ENCODE measurements at regions not wholly inside any gene's neighbourhood (a gene's known extent, or its start where the extent isn't known, plus 50 kb on each side); places are given as distances from the start of the nearest gene placed in this dataset.

DNA sequence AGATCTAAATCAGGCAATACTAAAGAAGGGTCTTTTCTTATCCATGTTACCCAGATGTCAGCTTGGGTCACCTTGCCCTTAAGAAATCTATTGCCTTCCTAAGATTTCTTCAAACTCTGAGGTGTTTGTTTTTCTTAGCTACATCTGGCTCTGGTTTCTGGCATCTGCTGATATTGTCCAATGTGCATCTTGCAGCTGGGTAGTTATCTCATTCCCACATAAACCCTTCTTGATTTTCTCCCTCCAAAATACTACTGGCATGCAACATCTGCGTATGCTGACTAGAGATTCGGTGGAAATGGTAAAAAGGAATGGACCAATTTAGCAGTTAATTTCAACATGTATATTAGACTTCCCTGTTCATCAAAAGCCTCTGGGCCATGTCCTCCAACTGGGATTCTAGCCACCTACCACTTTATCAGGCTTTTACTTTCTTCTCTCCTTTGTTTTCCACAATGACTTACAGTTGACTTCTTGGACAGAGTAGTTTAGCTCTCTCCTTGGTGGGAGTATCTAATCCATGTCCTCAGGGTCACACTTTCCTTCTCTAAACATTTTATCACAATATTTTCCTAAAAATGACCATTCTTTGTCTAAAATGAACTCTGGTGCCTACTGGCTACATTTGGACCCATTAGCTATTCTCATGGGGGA, 324.8 kb upstream of the FAR2 start:
- no peak for DNase-seq (ENCODE audit: low read depth)

DNA sequence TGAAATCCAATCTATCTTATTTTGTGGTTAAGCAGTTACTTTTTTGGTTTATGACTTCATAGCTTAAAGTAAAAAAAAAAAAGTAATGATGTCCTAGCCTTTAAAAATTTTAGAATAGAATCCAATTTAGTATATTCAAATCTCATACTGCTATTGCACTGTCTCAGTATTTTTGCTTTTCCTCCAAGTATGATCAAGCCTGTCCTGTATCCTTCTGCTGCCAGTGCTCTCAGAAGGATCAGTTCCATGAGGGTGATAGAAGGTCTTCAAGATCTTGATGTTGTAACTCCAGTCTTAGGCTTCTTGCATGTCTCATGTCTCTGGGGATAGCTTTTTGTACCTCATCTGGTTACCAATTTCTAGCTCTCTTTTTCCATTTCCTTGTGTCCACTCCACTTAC, 324.2 kb upstream of the FAR2 start:
- no peak for DNase-seq (ENCODE audit: low read depth)

DNA sequence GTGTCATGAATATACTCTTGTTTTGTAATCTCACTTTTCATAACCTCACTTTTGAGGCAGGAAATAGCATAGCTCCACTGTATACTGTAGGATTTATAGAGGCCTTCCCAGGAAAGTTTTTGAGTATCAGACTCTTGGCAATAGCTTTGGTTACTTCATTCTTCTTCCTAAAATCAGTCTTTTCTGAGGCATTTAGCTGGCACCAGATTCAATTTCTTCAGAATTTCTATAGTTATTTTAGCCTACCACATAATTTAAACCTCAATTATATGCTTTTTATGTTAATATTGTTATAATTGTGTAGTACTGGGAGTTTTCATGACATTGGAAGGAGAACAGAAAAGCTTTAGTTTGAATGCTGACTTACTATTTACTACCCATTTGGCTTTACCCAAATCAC, 322.3 kb upstream of the FAR2 start:
- DNase-seq (ENCODE audit: low read depth): no peak

DNA sequence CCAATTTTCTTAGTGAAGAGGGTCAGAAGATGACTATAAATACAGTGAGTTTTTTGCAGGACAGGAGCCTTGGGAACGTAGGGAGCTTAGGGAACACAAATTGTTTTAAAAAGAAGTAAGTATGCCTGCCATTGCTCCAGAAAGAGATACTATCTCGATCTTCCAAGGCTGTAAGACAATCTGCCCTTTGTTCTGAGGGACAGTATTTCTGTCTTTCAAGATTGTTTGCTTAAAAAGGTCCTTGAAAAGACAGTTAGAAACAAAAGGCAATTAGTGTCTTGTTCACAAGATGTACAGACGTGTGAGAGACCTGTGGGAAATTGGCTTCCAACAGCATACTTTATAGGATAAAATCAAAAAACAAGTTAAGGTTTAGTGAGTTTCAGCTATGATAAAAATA, 321.2 kb upstream of the FAR2 start:
- no peak for DNase-seq (ENCODE audit: low read depth)

DNA sequence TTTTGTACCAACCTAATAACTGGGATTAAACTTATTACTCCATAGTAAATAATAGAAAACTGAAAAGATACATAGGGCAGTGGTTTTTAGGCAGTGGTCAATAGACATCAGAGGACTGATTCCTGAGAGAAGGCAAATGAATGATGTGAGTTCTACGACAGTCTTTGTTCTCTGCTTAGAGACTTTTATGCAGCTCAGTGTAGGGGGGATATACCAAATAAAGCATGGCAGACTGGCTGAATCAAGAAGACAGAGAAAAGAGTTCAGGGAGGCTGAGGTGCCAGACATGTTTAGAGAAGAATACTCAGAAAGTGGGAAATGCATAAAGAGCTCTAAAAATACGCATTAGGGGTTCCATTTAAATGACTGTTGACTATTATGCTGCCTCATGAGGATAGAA, 320.8 kb upstream of the FAR2 start:
- DNase-seq (ENCODE audit: low read depth): no peak

DNA sequence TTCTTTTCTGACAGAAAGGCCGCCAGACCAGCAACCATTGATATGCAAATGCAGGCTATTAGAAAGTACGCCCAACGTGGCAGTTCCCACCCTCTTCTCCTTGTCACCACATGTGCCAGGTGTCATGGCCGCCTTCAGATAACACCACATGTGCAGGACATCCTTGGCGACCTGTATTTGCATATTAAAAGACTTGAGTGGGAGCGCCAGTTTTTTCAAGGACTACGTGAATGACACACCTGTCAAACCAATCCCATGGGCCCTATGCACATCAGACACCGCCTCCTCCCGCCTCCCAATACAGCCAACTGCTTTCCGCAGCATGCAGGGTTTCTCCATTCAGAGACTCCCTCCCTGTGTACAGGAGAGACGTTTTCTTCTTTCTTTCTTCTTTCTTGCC, 318.6 kb upstream of the FAR2 start:
- DNase-seq (ENCODE audit: low read depth): no peak

DNA sequence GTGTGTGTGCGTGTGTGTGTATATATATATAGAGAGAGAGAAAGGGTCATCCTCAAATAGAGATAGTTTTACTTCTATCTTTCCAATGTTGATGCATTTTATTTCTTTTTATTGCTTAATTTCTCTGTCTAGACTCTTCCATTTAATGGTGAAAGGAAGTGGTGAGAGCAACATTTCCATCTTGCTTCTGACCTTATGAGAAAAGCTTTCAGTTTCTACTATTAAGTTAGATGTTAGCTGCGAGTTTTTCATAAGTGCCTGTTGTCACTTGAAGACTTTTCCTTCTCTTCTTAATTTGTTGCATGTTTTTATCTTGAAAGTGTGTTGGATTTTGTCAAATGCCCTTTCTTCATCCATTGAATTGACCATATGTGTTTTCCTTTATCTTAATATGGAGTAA, 304.4 kb upstream of the FAR2 start:
- DNase-seq (ENCODE audit: low read depth): no peak

DNA sequence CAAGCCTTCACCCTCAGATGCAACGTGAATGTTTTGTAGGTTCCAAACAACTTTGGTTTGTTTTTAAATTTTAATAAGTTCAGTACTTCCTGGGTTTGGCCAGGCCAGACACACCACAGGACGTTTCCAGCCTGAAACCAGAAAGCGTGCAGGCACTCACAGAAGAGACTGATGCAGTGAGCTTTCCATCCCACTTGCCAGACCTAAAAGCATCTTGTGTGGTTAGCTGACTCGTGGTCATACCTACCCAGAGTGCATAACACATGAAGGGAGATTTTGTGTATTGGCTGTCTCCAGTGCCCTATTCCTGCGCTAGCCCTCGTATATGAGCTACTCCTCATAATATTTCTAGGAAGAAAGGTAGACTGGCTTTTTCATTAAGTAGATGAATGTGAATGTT, 297.3 kb upstream of the FAR2 start:
- no peak for DNase-seq (ENCODE audit: low read depth)

DNA sequence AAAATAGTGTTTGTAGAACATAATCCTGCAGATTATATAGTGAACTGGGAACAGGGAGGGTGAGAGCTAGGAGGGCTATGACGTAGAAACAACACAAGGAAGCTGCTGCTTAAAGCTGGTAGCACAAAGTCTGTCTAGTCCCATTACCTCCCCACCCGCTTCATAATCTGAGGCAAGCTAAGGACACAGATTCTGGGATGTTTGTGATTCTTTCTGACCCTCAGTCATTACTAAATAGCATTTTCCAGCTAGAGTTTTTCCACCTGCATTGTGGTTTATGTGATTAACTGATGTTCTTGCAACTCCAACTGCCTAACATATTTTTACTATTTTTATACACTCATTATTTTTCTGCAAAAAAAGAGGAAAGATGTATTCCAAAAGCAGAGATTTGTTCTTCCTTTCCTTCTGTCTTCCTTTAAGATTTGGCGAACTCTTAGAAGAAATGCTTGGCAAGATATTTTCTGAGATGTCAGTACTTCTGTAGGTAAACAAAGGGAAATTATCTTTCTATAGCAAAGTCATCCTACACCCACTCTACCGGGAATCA, 293.2 kb upstream of the FAR2 start:
- no peak for DNase-seq (ENCODE audit: low read depth)

DNA sequence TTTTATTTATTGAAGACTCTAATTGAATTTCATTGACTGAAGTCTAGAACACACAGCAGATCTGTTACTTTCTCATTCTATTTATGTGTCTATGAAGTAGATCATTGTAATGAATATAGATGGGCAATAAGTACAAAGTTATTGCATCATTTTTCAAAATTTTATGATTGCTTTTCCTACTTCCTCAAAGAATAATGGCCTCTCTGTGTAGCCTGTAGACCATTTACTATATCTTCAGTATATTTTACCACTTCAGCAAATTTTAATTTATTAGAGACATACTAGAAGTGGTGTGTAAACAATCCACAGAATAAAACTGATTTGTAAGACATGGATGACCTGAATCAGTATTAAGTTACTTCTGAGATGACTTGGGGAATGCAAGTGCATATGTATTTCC, 291.7 kb upstream of the FAR2 start:
- no peak for DNase-seq (ENCODE audit: low read depth)

DNA sequence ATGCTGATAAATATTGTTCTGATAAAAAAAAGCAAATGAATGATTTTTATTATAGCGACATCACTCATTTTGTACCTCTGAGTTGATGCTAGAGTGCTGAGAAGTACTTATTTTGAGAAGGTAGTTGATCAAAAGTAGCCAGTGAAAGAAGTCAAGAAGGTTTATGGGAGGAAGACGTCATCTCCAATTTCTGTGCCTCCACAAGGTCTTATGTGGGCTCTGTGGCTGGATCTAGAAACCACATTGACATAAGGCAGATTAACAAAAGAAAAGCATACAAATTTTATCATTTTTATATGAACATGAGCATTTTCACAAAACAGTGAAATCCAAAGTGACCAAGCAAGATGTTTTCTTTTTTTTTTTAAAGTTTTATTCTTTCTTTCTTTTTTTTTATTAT, 289.5 kb upstream of the FAR2 start:
- DNase-seq (ENCODE audit: low read depth): no peak

DNA sequence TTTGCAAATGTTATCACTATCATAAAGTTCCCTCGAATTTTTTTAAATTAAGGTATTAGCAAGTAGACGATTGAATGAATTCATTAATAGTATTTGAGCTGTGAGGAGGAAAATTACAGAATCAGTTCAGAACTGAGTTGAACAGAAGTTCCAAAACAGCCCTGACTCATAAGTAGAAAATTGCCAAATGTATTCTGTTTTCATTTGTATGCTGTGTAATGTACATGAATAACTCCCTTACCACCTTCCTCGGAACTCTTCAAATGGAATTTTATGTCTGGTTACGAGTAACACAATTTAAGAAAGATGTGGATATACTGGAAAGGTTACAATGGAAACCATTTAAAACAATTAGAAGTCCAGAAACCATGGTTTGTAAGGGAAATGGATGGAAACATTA, 283.3 kb upstream of the FAR2 start:
- no peak for DNase-seq (ENCODE audit: low read depth)

DNA sequence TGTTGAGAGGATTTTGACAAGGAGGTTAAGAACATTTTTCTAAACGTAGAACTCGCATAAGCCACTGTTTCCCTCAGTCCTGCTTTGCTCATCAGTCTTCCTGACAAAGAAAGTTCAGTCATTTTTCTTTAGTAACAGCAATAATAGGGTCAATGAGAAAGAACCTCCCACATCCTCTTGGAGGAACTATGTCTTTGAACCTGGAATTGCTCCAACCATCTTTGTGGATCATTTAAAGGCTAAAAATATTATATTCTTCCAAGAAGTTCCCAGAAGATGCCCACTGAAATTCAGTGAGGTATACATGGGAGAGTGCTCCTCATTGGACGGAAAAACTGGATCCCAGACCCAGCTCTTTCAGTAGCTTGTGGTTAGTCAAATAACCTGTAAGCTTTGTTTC, 282.8 kb upstream of the FAR2 start:
- DNase-seq (ENCODE audit: low read depth): no peak

DNA sequence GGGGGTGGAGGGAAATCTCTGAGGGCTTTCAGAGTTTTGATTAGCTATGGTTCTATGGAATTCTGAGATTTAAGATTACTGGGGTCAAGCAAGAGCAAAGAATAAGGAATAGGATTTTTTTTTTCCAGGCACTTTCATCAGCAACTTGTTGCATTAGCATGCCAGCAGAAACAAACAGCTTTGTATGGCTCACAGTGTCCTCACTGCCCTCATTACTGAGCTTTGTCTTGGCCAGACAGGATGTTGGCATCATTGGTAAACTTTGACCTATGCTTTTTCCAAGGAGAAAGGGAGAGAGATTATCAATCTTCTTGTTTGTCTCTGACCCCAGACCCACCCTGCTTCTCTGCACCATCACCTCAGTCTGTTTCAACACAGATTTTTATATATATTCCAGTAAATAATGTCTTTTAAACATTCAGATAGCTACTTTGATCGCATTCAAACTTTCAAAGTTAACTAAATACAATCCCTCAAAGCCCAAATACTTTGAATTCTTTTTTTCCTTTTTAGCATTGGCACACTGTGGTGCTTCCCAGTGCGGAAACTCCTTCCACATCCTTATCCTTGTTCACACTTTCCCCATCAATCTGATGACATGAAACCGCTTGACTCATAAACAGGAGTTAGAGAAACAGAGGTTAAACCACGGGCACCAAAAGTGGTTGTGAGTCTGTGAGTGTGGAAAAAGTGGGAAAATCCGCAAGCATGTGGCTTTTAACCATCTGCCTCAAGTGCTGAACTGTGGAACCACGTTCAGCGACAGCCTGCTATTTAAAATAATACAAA, 282.2 kb upstream of the FAR2 start:
- peak; percentile 37 for DNase-seq (ENCODE audit: low read depth)

DNA sequence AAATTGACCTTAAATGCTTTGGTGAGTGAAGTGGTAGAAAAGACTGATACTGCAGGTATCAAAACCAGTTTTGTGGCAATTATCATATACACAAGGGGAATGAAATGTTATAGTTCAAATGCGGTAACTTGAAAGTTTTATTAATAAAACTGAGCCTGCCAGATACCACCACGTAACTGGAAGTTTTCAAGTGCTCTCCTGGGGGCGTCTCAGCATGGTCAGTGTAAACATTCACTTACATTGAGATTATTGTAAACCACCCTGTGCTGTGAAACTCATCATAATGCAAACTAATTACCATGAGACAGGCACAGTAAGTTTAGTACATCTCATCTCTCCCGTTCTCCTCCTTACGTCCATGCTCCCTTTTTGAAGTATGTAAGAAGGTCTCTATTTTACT, 280.7 kb upstream of the FAR2 start:
- DNase-seq (ENCODE audit: low read depth): no peak

DNA sequence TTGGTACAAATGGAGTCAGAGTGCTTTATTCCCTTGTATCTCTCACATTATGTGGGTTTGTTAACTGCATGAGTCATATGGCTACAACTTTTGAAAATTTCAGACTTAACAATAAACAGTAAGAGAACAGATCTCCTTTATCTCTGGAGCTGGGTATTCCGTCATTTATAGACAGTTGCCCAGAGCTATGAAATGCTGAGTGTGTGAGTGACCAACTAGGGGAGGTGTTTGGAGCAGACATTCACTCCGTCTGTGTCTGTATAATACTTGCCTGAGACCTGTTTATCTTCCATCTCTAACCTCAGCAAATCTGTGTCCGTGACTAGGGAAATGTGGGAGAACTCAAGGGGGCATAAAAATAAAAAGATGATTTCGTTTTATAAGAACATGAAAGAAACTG, 279.9 kb upstream of the FAR2 start:
- peak; percentile 86 for DNase-seq (ENCODE audit: low read depth)

DNA sequence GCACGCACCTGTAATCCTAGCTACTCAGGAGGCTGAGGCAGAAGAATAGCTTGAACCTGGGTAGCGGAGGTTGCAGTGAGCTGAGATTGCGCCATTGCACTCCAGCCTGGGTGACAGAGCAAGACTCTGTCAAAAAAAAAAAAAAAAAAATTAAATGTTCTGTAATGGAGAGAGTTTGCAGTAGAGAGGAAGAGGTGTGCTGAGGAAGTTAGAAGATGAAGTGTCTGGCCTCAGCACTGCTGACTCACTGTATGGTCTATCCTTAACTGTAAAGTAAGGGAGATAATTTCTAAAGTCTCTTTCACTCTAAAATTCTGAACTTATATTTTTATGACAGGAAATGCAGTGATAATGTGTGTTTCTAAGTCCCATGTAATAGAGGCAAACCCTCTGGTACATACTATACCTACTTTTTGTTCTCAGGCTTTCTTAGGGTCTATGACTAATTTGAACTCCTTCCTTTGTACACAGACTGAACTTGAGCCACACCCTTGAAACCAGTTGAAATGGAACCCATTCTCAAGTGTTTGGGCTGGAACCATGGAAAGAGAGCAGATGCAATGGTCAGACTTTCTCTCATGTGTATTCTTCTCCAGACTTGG, 278.1 kb upstream of the FAR2 start:
- peak; percentile 23 for DNase-seq (ENCODE audit: low read depth)

DNA sequence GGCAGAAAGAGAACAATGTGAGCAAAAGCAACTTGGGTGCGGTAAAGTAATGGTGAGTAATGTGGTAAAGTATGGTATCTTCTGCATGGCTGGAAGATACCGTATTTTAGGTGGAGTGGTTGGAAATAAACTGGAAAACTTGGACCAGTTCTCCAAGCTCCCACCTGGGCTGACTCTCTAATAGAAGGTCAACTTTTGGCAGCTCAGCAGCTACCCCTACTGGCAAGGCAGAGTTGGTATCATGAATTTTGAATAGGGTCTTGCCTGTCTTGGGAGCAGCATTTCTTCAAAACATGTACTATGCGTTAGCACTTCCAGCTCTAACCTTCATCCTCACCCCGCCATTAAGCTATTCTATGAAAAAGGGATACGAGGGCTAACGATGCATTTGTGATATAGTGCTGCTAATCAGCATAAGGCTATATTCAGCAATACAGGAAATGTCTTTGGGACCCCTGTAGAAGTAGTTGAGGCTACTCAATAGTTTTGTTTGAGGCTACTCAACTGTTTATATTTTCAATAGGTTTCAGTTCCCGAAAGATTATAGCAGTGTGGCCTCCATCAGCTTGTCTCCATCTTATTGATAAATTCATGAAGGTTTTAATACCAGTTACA, 276.3 kb upstream of the FAR2 start:
- peak; percentile 56 for DNase-seq (ENCODE audit: low read depth)

DNA sequence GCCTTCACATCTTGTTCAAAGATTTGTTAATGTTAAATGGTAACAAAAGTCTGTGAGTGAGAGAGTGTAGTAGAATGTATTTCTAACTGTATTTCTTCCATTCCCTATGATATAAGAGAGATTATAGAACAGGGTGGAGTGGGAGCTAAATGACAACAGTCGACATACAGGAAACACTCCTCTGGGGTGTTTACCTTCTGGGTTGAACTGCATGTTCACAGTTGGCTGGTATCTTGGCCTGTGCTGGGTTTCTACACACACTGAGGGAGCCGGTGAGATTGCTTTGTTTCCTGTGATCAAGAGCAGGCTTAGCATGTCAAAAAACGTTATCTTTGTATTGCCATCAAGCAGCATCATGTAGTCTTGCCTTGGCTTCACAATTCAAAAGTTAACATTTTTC, 274.3 kb upstream of the FAR2 start:
- no peak for DNase-seq (ENCODE audit: low read depth)

DNA sequence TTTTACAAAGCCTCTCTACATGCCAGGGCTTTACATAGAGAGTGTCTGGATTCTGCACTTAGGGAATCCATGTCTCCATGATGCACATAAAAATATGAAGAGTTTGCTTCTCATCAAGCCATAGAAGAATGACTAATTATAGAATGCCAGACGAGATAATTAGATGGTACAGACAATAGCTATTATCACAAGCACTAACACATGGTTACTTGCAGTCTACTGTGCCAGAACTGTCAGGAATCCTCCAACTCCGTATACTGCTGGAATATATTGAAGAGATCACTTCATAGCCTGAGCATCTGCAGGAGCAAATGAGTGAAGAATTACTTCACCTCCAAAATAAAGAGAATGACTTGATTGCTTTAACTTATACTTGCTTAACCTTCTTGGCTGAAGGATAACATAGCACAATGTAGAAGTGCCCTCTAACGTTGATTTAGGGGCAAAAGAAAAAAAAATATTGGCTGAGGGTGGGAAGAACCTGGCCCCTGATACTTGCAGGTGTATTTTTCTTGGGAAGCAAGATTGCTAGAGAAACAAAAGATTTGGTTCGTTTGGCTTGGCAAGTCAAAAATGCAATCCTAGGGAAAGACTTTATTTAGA, 272.8 kb upstream of the FAR2 start:
- no peak for DNase-seq (ENCODE audit: low read depth)

DNA sequence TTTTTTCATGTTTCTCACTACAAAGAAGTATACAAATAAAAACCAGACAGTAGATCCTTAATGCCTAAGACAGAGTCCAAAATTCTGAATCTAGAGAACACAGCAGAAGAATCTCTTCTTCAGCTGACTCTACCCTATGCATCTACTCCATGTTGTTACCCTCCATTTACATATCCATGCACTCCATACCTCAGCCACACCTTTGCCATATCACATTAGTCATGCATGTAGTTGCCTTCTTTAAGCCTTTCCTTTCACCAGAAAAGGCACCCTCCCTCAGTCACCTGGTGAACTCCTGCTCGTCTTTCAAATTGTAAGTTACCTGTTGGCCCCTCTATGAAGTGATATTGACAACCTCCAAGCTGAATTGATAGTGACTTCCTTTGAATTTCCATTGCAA, 271.2 kb upstream of the FAR2 start:
- DNase-seq (ENCODE audit: low read depth): no peak

DNA sequence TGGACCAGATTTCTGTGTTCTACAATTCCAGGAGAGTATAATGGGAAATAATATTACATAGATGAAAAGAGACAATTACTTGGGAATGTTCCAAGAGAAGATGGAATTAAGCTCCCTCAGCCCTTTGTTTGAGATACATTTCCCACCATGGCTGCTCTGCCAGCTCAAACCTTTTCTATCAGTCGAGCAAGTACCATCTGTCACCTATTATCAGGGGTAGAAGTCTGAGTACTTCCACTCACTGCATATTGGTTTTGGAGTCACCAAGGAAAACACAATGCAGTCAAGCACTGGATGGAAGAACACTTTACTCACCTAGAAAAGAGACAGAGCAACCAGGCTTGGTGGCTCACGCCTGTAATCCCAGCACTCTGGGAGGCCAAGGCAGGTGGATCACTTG, 270.4 kb upstream of the FAR2 start:
- DNase-seq (ENCODE audit: low read depth): no peak

Measured in RPMI7951 (cell line).